ENCODE measurements at regions not wholly inside any gene's neighbourhood (a gene's known extent, or its start where the extent isn't known, plus 50 kb on each side); places are given as distances from the start of the nearest gene placed in this dataset.

DNA sequence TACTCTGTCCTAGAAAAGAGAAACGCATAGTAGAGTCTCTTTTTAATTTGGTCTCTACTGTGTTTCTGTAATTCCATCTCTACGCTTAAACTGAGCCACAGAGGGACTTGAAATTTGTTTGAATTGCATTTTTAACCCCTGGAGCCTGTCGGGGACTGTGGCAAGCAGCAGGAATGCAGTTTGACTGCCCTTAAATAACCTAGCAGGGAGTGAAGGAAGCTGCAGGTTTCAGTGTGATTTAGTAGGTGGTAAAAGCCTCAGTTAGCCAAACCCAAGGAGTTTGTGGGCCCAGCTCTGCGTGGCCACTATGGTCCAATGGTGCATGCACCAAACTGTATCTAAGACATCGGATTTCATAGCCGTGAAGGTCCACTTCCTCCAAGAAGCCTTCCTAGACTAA is 70.3 kb upstream of the MC3R start:
- DNase-seq = no peak

DNA sequence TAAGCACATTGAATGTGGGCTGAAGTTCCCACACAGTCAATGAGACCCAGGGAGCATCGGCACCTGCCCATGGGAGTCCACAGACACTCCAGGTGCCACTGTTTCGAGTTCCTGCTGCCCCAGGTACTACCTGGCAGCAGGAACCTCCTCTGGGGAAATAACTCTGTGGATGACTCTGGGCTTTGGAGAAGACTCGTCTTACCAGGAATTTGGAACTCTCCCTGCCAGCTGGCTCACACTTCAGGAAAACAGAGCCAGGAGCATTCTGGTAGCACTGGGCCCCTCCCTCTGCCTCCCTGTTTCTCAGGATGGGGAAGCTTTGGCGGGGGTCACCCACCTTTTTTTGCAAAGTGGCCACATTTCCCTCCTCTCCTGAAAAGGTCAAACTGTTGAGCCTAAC is 69.5 kb upstream of the MC3R start:
- no peak for DNase-seq

DNA sequence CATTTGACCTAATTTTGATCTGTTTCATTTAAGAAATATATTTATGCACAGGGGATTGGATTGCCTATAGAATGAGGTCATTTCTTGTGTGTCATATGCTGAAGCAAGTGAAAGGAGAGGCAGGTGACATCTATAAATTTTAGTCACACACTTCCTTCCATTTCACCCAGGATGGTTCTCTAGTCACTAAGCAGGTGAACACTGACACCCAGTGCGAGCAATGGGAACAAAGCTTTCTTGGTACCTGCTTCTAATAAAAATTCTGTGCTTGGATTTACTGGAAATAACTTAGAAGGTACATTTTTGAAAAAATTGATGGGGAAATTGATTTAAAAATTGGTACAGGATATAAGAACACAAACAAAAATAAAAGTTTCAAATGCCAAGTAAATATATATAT is 66.9 kb upstream of the MC3R start:
- DNase-seq = no peak

DNA sequence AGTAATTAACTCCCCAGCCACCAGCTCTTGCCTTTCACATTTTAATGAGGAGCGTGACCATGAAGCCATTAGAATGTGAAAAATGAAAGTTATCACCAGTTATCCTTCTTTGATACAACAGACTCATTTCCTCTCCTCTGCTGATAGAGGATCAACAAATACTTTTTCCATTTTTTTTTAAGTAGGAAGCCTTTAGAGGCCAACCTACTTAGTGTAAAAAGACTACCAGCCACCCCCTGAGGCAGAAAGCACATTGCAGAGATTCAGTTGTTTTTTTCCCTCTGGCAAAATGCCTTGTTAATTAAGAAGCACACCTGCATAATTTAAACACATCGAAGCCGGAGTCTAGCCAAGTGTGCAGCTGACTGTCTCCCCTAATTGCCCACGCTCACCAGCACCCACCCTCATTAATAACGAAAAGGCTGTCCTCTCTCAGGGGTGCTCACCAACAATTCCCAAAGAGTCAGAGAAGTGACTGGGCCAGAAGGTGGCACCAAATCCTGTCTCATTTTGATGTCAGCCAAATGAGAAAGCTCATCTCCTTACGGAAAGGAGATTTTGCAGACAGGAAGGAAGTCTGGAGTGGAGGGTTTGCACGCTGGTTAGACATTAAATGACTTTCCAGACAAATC is 60.9 kb upstream of the MC3R start:
- peak; percentile 94 for DNase-seq

DNA sequence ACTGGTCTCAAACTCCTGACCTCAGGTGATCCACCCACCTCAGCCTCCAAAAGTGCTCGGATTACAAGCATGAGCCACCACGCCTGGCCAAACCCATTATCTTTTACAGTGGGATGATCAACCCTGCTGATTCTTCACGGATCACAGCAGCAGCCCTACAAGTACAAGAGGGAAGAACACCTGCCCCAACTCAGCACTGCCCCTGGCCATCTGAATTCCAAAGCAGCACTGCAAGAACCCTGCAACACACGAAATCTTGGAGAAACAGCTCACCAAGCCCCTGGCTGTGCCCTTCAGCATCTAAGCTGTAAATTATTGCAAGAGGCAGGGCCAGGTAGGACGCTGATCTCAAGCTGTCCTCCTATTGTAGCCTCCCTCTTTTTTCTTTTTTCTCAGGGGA is 54.5 kb upstream of the MC3R start:
- DNase-seq = no peak

DNA sequence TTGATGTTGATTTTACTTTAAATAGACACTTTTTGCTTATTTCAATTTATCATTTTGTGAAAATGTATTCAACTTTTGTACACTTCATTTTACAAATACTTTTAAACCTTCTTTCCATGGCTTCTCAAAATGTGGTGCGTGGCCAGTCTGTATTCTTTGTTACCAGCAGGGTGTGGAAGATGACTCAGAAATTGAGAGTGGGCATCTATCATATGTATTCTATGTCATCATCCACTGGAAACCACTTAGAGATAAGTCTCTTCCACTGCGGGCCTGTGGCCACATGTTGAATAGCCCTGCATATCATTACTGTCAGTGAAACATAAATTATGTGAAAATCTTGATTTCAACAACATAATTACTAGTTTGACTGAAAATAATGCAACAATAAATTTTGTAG is 52.6 kb upstream of the MC3R start:
- no peak for DNase-seq
